ENCODE measurements at regions not wholly inside any gene's neighbourhood (a gene's known extent, or its start where the extent isn't known, plus 50 kb on each side); places are given as distances from the start of the nearest gene placed in this dataset.

DNA sequence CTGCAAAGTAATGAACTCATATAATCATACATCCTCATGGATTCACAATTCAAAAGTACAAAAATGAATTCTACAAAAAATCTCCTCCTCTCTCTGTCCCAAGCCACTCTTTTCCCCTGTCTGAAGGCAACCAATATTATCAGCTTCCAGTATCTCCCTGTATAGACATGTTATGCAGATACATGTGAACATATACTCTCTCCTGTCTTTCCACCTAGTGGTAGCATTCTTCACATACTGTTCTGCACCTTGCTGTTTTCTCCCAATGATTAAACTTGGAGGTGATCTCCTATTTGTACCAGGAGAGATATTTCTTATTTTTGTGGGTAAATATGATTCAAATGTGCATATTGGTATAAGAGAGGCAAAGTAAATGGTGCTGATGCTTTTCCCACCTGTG lies 416.4 kb downstream of the EPM2A start:
- TF ChIP-seq, protein P1, sequence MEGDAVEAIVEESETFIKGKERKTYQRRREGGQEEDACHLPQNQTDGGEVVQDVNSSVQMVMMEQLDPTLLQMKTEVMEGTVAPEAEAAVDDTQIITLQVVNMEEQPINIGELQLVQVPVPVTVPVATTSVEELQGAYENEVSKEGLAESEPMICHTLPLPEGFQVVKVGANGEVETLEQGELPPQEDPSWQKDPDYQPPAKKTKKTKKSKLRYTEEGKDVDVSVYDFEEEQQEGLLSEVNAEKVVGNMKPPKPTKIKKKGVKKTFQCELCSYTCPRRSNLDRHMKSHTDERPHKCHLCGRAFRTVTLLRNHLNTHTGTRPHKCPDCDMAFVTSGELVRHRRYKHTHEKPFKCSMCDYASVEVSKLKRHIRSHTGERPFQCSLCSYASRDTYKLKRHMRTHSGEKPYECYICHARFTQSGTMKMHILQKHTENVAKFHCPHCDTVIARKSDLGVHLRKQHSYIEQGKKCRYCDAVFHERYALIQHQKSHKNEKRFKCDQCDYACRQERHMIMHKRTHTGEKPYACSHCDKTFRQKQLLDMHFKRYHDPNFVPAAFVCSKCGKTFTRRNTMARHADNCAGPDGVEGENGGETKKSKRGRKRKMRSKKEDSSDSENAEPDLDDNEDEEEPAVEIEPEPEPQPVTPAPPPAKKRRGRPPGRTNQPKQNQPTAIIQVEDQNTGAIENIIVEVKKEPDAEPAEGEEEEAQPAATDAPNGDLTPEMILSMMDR (conservative IDR thresholded peaks at IDR 0.05; ENCODE audit: low read depth, low read length): no peak
- no peak overlapping the region for H3K4me3 ChIP-seq (ENCODE audit: low read depth, low read length)
- DNase-seq (ENCODE audit: low read depth): no peak

DNA sequence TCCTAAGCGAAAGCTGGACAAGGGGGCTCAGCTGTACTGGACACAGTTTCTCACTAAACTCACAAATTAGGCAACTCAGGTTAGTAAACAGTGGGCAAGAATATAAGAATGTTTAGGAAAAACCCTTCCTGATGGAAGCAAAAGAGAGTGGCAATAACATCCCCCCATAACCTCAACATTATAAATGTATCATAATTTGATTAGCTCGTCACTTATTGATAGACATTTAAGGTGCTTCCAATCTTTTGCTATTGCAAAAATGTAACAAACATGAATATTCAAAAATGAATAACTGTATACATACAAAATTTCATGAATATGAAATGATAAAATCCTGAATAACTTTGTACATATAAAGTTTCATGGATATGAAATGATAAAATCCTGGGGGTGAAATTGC lies 415.7 kb downstream of the EPM2A start:
- TF ChIP-seq, protein P1 (conservative IDR thresholded peaks at IDR 0.05; ENCODE audit: low read depth, low read length): no peak

DNA sequence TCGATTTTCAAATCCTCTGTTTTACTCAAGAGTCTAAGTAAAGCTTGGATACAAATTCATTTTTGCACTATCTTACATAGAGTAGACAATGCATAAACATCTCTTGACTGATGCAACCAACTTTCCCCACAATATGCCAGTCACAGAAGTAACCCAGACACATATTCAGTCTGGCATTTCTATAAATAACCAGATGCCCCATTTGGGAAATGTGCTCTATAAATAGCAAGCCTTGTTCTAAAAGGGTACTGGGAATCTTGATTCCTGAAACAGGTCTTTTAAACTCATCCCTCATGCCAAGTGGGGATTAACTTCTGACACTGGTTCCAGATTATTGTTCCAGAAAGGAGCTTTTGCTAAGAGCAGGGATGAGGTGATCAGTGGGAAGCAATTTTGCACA lies 411.7 kb downstream of the EPM2A start:
- no peak overlapping the region for H3K4me3 ChIP-seq (ENCODE audit: low read depth, low read length)
- DNase-seq (ENCODE audit: low read depth): no peak
- TF ChIP-seq, protein P1 (conservative IDR thresholded peaks at IDR 0.05; ENCODE audit: low read depth, low read length): no peak

More for the DNA sequence above, 415.7 kb downstream of the EPM2A start:
- no peak overlapping the region for H3K4me3 ChIP-seq (ENCODE audit: low read depth, low read length)
- DNase-seq (ENCODE audit: low read depth): no peak

DNA sequence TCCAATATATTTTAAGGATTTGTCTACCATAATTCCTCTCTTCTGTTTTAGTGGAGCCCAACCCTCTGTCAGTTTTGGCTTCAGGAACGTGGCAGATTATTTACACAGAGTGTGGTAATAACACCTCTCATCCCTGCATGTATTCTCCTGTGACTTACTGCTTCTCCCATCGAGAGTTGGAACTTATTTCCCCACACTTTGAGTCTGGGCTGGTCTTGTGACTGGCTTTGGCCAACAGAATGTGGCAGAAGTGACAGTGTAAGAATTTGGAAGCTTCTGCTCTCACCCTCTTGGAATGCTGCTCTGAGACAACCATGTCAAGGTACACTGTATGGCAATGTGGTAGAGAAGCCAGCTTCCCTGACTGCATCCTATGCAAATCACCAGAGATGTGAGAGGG lies 407.7 kb downstream of the EPM2A start:
- DNase-seq (ENCODE audit: low read depth): no peak
- H3K4me3 ChIP-seq (ENCODE audit: low read depth, low read length): no peak overlapping the region
- TF ChIP-seq, protein P1 (conservative IDR thresholded peaks at IDR 0.05; ENCODE audit: low read depth, low read length): no peak

DNA sequence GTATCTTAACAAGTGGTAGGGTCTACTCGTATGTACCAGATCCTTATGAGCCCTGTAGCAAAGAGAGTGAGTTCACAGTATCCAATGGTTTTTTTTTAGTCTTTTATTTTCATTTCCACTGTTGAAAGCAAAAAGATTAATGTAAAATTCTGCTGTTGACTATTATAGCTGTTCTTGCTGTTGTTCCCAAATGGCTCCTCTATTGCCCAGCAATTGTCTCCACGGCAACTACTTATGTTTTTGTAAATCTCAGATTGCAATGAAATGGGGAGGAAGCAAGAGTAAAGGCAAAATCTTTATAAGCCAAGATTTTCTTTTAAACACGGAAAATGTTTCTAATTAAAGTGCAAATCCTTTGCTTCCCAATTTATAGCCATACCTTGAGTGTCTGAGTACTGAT lies 406.1 kb downstream of the EPM2A start:
- TF ChIP-seq, protein P1 (conservative IDR thresholded peaks at IDR 0.05; ENCODE audit: low read depth, low read length): no peak
- DNase-seq (ENCODE audit: low read depth): no peak
- no peak overlapping the region for H3K4me3 ChIP-seq (ENCODE audit: low read depth, low read length)

DNA sequence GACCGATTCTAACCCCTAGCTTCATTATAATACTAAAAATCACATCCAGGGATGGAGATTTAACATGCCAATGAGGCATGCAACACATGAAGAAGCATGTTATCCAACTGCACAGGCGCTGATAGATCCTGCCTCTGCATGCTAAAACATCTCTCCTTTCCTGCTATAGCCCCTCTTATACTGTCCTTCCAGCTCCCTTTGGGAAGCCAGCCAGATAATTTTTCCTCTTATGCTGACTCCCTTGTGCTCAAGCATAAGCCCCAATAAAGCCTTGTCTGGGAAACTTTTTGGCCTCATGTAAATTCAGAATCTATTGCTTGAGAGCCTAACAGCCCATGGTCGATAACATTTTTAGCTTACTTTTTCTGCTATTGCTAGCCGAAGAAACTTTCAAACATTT lies 404.3 kb downstream of the EPM2A start:
- no peak for DNase-seq (ENCODE audit: low read depth)
- H3K4me3 ChIP-seq (ENCODE audit: low read depth, low read length): no peak overlapping the region
- TF ChIP-seq, protein P1 (conservative IDR thresholded peaks at IDR 0.05; ENCODE audit: low read depth, low read length): no peak

DNA sequence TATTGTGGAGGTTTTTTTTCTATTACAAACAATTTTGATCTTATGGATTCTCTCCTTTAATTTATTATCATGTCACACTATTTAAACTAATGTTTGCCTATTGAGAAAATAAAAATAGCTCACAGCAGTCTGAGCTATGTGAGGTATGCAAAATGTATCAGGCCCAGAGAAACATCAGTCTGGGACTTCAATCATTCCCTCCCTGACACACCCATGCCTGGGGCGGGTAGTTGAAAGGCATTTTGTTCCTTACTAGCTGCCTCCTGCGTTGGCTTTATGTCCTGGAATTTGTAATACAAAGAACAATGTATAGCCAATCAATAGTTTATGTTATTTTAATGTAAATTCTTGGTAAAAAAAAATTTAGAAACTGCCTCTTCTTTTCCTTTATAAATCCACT lies 403.3 kb downstream of the EPM2A start:
- no peak overlapping the region for H3K4me3 ChIP-seq (ENCODE audit: low read depth, low read length)
- DNase-seq (ENCODE audit: low read depth): no peak
- TF ChIP-seq, protein P1 (conservative IDR thresholded peaks at IDR 0.05; ENCODE audit: low read depth, low read length): no peak

Measured in choroid plexus epithelial cell (primary cell).